ENCODE measurements at regions not wholly inside any gene's neighbourhood (a gene's known extent, or its start where the extent isn't known, plus 50 kb on each side); places are given as distances from the start of the nearest gene placed in this dataset.

GRCh38 chr10:18786478-18786877, 127.2 kb downstream of the ARL5B start:
- TF ChIP-seq PATZ1 (CRISPR knock-in tag; IDR thresholded peaks at IDR 0.05; ENCODE audit: borderline replicate concordance), result no peak
- no peak for TF ChIP-seq TOX (CRISPR knock-in tag; IDR thresholded peaks at IDR 0.05; ENCODE audit: borderline replicate concordance)
- TF ChIP-seq ISL1 (CRISPR knock-in tag; IDR thresholded peaks at IDR 0.05), result no peak
- TF ChIP-seq ZFP3 (CRISPR knock-in tag; IDR thresholded peaks at IDR 0.05), result no peak
- no peak for TF ChIP-seq TSHZ2 (CRISPR knock-in tag; IDR thresholded peaks at IDR 0.05)
- no peak for TF ChIP-seq SNAI2 (CRISPR knock-in tag; IDR thresholded peaks at IDR 0.05)
- TF ChIP-seq CREB5 (CRISPR knock-in tag; IDR thresholded peaks at IDR 0.05; ENCODE audit: low read depth), result no peak
